CD4-positive, alpha-beta T cell treated with Interleukin-4 for 1 hour (primary cell): ENCODE measurements at regions not wholly inside any gene's neighbourhood (a gene's known extent, or its start where the extent isn't known, plus 50 kb on each side); places are given as distances from the start of the nearest gene placed in this dataset.
"Not testable (repeated sequence)": the region's sequence is repeated elsewhere in the genome, so short reads cannot be mapped to it uniquely, and the experiment has no call there.

Experiments
- DNase-seq, 2 donors: peaks; one replicate each; pipeline ENCODE4 v3.0.0-alpha.2; 2020 to 2022

DNA sequence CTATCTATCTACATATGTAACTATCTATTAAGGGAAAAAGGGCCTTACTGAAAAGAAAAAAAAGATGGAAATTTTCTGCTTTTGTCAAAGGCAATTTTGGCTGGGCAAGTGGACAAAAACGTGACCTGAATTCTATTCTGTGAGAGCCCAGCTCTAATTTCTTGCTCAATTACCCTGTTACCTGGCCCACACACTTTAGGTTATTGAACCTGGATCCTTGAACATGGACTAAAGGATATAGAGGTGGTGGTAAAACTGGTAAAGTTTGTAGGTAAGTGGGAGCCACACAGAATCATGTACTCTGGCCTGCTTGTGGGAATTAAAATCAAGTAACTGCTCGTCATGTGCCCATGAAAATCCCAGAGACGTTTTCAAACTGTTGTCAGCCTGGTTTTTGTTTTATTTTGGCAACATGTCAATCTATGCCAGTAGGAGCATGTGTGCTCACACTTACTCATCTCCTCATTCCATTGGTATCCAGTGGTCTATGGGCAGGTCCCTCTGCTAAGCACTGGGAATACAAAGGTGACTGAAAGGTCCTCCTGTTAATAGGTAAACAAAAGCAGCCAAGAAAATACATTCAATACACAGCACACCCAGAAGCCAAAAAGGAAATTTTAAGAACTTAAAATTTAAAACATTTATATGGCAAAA lies 113.7 kb upstream of the WARS2 start:
- no peak for DNase-seq

DNA sequence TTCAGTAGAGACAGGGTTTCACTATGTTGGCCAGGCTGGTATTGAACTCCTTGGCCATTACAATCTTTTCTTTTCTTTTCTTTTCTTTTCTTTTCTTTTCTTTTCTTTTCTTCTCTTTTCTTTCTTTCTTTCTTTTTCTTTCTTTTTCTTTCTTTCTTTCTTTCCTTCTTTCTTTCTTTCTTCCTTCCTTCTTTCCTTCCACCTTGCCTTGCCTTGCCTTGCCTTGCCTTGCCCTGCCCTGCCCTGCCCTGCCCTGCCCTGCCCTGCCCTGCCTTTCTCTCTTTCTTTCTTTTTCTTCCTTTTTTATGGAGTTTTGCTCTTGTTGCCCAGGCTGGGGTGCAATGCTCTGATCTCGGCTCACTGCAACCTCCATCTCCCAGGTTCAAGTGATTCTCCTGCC lies 112.5 kb upstream of the HAO2 start:
- DNase-seq: not testable (repeated sequence)

DNA sequence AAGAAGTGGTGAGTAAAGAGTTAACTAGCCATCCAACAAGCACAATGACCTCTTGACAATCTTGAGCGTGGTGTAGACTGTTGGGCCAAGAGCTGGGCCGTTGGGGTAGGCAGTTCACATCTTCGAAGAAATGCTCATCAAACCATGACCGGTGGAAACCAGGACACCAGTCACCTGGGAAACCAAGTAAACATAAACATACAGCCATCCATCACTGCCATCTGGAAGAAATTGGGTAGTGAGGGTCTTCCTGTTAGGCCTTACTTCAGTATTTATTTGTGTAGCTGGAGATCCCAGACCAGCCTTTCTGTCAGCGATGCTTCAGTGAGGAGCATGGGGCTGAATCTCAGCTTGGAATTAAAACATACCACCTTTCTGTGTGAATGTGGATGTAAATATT lies 108.1 kb upstream of the HAO2 start:
- DNase-seq: no peak

DNA sequence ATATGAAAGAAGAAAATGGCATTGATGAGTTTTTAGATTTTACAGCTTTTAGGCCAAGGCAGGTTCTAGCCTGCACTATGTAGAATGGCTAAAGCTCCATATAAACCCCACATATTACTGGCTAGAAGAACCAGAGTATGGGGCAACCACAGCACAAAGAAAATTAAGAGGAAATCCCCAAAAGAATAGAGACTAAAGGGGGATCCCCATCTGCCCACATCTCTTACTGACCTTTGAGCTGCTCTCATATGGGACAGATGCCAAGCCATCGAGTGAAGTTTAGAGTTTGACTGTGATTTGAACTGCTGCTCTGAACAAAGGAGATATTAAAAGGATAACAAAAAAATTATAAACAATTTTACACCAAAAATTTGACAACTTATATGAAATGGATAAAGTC lies 102.2 kb upstream of the HAO2 start:
- DNase-seq: no peak

DNA sequence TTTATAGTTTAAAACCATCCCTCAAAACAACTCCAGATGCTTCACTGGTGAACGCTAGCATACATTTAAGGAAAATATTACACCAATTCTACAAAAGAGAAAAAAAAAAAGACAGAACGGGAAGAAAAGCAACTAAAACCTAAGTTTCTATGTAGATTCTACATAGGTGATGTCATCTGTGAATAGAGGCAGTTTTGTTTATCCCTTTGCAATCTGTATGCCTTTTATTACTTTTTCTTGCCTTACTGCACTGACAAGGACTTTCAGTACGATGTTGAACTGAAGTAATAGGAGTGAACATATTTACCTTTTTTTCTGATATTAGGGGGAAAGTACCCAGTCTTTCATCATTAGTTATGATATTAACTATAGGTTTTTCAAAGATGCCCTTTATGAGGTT lies 101.7 kb upstream of the HAO2 start:
- no peak for DNase-seq

DNA sequence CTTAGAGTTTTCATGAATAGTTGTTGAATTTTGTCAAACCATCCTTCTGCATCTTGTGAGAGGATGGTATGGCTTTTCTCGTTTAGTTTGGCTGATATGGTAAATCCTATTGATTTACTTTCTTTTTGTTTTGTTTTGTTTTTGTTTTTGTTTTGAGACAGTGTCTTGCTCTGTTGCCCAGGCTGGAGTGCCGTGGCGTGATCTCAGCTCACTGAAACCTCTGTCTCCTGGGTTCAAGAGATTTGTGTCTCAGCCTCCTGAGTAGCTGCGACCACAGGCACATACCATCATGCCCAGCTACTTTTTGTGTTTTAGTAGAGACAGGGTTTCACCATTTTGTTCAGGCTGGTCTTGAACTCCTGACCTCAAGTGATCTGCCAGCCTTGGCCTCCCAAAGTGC lies 101.3 kb upstream of the HAO2 start:
- not testable (repeated sequence) for DNase-seq

DNA sequence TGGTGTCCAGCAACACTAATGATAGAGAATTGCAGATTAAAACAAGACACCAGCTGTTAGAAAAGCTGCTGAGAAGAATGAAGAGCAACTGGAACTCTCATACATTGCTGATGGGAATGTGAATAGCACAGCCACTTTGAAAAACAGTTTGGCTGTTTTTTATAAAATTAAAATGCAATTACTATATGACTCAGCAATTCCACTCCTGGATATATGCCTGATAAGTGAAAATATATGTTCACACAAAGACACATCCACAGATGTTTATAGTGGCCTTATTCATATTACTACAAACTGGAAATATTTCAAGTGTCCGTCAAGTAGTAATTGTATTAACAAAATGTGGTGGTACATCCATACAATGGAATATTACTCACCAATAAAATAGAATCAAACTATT lies 99.7 kb upstream of the HAO2 start:
- no peak for DNase-seq

DNA sequence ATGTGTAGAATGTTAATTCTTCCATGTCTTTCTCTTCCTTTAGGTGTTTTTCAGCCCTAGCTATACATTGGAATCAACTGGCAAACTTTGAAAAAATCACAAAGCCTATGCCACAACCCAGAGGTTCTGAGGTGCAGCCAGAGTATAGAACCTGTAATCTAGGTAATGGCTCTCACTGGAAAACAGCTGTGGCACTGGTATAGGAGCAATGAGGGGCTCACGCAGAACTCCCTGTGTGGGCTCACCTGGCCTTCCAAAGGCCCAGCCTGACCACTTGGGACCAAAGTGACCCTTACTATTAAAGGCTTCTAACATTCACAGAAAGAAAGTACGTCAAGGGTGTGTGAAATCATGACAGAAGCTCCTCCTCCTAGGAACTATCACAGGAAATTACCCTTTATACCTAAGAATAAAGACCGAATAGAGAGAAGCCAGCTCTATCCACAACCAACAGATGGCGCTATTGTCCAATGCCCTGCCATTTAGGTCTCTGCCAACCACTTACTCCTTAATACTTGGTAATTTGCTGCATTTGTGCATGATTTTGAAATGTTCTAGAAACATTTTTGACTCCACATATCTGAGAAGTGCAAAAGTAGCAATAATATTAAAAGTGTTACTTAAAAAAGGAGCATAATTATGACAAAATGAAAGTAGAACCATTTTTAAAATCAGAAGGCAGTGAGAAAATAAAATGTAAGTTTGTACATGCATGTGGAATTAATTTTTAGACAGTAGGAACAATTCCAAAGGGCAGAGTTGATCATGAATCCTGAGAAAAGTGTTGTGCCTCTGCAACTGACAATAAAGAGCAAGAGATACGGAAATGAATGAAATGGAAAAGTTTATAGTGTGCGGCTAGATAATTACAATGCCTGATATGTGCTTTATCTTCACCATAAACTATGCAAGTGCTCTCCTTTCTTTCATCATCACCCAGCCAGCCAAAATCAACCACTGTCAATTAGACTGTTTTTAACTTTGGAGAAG lies 93.1 kb upstream of the HAO2 start:
- peak; percentile 12 to 42 for DNase-seq

DNA sequence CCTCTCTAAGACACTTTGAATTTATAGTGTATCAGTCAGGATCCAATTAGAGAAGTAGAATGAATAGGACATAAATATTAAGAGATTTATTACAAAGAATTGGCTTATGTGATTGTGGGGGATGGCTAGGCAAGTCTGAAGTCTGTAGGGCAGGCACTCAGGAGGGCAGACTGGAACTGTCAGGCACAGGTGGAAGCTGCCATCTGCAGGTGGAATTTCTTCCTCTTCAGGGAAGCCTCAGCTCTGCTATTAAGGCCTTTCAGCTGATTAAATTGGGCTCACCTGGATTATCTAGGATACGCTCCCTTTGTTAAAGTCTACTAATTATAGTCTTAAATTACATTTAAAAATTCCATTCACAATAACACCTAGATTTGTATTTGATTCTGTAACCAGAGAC lies 92.0 kb upstream of the HAO2 start:
- no peak for DNase-seq

DNA sequence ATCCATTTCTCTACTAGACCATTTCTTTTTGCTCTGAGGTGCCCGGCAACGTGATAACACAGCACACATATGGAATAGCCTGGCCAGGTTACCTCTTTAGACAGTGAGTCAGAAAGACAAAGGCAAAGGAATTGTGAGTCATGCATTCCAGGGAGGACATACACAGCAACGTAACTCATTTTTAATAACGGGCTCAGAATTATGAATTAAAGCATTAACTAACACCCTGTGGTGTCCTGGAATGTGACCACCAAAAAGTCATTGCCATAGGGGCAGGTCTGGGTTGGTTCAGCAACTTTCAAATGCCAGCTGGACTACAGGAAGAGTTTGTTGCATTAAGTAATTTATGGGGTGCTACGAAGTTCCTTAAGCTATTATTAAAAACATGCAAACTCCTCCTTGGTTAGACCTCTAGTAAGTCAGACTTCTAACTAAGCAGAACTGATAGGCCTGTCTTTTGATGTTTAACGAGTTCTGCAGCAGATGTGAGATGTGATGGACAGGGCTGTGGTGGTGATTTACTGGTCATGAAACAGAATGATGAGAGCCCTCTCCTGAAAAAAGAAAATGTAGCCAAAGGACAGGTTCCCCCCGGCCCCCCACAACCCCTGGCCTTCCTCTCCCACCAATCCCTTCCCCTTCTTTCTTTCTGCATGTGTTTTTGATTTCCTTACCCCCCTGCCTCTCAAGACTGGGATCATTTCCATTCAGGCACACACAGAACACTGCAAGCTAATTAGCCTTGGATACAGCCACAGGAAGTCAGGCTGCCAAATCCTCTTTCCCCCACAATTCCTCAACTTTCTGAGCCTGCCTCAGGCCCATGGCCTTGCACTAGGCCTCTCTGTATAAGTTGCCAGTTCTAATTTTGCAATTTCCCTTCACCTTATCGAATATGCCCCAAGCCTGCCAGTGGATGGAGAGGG lies 88.9 kb upstream of the HAO2 start:
- DNase-seq: no peak

DNA sequence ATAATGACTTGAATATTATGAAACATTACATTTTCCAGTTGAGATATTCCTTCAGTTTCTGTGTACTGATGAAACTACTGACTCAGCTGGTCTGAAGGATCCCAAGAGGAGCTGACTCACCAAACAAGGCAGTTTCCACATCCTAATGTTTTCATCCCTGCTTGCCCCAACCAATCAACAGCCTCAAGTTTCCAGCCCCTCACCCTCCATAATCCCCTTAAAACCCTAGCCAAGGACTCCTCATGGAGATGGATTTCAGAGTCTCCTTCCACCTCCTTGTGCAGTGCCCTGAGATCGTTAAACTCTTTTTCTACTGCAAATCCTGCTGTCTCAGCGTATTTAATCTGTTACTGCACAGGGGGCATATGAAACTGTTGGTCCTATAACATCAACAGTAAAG lies 83.1 kb upstream of the HAO2 start:
- DNase-seq: no peak

DNA sequence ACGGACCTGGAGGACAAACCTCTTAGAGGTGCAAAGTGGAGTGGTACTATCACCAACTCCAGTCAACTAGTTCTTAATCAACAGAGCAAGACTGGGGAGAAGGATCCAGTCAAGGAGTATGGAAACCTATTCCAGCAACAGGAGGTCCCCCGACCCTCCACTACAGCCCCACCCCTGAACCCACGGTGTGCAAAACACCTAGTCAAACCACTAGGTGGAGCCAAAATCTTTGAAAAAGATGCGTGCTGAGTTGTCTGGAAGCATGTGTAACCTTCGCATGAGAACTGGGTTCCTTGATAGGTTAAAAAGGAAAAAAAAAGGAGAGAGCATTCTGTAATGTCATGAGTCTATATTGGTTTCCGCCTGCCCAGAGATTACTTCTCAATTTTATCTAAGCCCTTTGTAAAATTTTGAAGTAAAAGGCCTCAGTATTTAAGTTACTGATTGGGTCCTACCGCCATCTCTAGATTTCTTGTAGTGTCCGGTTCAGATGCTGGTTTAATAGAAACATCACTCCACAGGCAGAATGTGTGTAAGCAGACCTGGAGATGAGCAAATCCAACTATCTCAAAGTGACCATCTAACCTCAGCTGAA lies 81.9 kb upstream of the HAO2 start:
- DNase-seq: peak in 1 of 2 donors; percentile 18

DNA sequence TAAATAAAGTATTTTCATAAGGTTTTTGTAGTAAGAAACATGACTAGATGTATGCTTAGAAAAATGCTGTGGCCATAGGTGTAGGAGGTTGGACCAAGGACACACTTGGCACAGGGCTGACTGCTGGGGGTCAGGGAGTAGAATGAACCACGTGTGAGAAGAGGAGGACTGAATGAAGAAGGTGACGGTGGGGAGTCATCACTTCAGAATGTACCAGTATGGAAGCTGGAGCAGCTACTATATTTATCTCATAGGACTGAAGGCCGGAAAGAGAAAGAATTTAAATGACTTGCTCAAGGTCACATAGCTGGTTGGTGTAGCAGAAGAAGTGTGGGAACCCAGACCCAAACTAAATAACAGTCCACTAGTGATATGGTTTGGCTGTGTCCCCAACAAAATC lies 79.8 kb upstream of the HAO2 start:
- DNase-seq: no peak

DNA sequence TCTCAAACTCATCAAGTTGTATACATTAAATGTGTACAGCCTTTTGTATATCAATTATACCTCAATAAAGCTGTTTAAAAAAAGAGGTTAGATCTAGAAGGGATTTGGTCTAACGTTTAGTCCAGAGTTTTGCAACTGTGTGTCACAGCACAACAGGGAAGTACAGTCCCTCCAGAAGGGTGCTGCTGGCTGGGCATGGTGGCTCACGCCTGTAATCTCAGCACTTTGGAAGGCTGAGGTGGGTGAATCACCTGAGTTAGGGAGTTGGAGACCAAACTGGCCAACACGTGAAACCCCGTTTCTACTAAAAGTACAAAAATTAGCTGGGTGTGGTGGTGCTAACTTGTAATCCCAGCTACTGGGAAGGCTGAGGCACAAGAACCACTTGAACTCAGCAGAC lies 78.3 kb upstream of the HAO2 start:
- no peak for DNase-seq

DNA sequence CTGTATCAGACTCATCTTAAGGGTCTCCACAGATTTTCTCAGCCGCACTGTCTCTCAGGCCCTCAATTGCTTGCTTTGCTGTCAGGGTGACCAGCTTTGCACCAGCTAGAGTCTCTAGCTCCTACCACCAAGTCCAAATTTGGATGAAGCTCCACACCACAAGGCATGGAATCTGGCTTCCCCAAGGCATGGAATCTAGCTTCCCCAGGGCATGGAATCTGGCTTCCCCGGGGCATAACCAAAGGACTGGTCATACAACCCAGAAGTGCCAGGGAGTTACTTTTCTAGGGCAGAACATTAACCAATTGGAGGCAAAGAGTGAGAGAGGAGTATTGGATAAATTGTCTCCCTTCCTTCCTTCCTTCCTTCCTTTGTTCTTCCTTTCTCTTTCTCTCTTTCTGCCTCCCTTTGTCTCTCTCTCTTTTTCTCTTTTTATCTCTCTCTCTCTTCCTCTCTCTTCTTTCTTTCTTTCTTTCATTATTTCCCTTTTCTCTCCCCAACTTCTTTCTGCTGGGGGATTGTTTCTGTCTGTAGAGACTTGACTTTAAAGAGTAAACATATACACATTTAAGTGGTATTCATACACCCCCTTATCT lies 76.9 kb upstream of the HAO2 start:
- no peak for DNase-seq

DNA sequence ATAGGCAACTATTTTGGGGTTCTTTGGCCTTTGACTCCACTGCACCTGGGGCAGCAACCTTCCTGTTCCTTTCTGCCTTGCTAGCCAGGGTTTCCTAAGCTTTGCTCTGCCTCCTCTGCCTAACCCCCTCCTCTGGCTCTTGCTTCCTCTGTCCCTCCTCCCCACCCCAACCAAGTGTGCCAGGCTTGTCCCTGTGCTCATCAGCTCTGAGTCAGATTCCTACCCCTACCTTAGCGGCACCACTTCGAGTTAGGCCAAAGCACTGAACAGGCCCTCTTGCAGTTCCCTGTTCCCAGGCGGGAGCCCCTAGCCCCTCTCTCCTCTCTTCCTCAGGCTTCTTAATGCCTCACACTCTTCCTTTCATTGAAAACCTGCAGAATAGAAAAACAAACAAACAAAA lies 74.8 kb upstream of the HAO2 start:
- no peak for DNase-seq

DNA sequence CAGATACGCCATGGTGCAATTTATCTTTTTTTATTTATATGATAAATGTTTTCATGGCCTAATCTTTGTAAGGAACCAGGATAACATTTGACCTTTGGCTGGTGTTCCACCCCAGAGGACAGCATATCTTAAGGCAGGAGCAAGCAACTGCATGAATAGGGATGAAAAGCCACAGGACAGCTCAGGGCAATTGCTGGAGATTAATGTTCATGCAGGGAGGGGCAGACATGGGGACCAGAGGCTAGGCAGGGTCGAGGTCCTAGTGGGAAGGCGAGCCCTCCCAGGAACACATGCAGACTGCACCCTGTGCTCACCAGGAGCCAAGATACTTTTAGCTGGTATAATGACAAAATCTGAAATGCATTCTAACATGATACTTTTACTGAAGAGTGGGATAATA lies 74.4 kb upstream of the HAO2 start:
- DNase-seq: no peak

DNA sequence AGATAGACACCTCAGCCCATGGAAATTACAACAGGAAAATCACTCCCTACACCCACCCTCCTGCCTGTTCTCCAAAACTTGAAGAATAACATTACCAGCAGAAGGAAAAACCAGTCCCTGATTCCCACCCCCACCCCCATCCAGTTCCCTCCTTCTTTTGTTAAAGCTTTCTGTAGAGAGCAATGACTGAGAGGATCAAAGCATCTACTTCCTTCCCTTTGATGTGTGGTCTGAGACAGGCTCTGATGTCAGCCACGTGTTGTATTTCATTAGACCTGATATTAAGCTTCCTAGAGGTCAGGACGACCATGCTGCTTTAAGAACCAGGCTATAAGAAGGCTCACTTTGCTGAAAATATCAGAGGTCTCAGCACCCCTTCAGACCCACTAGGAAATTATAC lies 73.9 kb upstream of the HAO2 start:
- peak in 1 of 2 donors; percentile 7 for DNase-seq

DNA sequence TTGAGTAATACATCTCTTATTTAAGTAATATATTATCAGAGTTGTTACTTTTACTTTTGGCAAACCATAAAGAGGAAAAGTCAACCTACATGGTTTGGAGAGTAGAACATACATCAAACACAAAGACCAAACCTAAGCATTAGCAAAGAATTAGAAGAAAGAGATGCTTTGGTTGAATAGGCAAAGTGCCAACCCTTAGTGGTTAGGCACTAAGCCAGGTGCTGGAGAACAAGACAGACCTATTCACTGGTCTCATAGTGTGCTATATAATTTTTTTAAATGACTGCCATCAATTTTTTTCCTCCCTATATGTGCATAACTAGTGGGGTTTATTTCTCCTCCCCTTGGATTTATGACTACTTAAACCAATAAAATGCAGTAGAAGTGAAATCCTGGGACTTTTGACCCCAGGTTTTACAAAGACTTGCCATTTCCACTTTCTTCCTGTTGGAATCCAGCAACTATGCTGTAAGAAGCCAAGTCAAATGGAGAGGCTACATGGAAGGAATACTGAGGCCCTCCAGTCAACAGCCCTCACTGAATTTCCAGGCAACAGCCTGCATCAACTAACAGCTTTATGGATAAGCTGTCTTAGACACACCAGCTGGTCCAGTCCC lies 69.8 kb upstream of the HAO2 start:
- DNase-seq: no peak

DNA sequence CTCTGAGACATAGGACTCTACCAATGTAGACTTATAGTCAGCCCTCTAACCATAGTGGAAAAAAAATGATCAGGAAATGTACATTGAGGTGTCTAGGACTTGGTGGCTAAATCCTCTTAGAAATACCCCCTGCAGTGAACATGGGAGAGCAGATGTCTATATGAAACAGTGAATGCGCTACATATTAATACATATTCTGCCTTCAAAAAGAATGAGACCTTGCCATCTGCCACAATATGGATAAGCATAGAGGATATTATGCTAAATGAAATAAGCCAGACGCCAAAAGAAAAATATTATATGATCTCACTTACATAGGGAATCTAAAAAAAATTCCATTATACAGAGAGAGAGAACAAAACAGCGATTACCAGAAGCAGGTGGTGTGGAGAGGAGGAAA lies 66.6 kb upstream of the HAO2 start:
- no peak for DNase-seq

DNA sequence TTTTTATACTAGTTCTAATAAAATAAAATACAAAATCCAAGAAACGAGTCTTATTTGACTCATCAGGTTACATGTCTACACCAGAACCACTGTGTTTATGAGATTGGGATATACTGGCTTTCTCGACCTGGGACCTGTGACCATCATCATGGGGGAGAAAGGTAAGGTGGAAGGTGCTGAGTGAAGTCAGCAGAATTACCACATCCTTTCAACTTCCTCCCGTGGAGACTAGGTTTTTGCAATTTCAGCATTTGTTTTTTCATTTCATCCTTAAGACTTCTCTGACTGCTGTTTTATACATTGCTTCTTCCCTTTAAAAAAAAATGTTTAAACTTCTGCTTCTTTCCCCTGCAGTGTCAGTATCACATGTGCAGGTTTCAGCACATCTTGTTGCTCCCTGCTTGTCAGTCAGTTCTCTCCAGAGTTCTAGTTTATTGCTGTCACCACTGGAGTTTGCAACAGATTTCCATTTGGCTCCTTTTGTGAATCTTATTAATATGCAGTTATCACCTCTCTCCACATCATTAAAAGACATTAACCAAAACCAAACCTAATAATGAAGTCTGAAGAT lies 60.4 kb upstream of the HAO2 start:
- no peak for DNase-seq

DNA sequence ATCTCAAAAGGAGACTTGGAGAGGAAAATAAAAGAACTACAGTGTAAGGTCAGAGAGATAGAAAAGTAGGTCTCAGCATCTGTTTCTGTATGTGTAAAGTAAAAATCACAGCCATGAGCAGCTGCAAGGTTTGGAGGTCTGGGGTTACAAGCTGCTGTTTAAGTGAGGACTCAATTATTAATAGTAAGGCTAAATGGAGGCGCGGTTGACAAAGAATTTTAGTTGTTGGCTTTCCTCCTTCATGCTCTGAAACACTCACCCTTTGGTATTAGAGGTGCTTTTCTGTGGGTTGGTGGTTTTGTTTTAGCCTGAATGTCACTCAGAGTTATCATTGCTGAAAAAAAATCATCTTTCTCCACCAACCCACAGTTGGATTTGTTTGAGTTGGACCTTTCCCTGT lies 59.8 kb upstream of the HAO2 start:
- DNase-seq: no peak
